Right atrium auricular region (tissue), 2 donors: ENCODE measurements at regions not wholly inside any gene's neighbourhood (a gene's known extent, or its start where the extent isn't known, plus 50 kb on each side); places are given as distances from the start of the nearest gene placed in this dataset.
"Not testable (repeated sequence)": the region's sequence is repeated elsewhere in the genome, so short reads cannot be mapped to it uniquely, and the experiment has no call there.

Experiments used
- DNase-seq: peaks from one replicate; pipeline ENCODE4 v3.0.0-alpha.2; 2019; ENCODE audit warnings: low spot score
- H3K27ac ChIP-seq, 2 donors: fragments of 200-600 bp; sonication (generic); 1 replicate in 1 of 2; 2 replicates in 1 of 2; pipeline ENCODE4 v1.5.1; 2016 to 2019
- H3K27me3 ChIP-seq, 2 donors: fragments of 200-600 bp; sonication (generic); one replicate each; pipeline versions ENCODE4 v1.5.1 to v1.6.0; 2017 to 2019
- H3K36me3 ChIP-seq: fragments of 200-600 bp; sonication (generic); one replicate; pipeline ENCODE4 v1.5.1; 2016
- H3K4me1 ChIP-seq, 2 donors: fragments of 200-600 bp; sonication (generic); one replicate each; pipeline versions ENCODE4 v1.5.1 to v1.6.0; 2017 to 2019
- H3K4me3 ChIP-seq, 2 donors: fragments of 200-600 bp; sonication (generic); 1 replicate in 1 of 2; 2 replicates in 1 of 2; pipeline ENCODE4 v1.5.1; 2017 to 2019; ENCODE audit warnings: mild to moderate bottlenecking in 1 of 2, moderate library complexity in 1 of 2
- H3K9me3 ChIP-seq, 2 donors: fragments of 200-600 bp; sonication (generic); one replicate each; pipeline ENCODE4 v1.5.1; 2019
- TF ChIP-seq, protein P1 (sequence below), 2 donors: fragments of 200-600 bp; sonication (generic); IDR thresholded peaks; one replicate each; pipeline ENCODE4 v1.5.1; 2019; ENCODE audit warnings: antibody characterized with exemption in 2 of 2

DNA sequence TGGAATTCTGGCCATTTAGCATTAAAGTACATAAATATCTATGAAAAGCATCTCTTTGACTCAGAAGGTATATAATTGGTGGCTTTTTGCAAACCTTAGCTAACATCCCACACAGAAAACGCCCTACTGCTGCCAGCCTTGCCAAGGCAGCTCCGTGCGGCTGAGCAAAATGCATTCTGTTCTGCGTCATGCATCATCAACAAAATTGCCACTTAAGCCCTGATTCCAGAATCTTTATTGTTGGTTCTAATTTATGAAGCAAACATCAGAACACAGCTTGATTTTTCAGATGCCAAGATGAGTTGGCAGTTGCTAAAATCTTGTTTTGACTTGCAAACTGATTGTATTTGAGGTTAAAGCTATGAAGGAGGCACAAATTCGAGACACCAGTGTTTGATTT is 314.9 kb upstream of the DEPDC1 start:
- Histone ChIP-seq H3K9me3 (no peaks in the 10 kb centered on the region), H3K27me3 (no peaks in the 10 kb centered on the region), H3K4me3 (no peak overlapping the region), H3K27ac (no peak overlapping the region), H3K4me1 (no peaks in the 10 kb centered on the region), H3K36me3 (no peaks in the 10 kb centered on the region)
- DNase-seq: no peak
- TF ChIP-seq, protein P1, sequence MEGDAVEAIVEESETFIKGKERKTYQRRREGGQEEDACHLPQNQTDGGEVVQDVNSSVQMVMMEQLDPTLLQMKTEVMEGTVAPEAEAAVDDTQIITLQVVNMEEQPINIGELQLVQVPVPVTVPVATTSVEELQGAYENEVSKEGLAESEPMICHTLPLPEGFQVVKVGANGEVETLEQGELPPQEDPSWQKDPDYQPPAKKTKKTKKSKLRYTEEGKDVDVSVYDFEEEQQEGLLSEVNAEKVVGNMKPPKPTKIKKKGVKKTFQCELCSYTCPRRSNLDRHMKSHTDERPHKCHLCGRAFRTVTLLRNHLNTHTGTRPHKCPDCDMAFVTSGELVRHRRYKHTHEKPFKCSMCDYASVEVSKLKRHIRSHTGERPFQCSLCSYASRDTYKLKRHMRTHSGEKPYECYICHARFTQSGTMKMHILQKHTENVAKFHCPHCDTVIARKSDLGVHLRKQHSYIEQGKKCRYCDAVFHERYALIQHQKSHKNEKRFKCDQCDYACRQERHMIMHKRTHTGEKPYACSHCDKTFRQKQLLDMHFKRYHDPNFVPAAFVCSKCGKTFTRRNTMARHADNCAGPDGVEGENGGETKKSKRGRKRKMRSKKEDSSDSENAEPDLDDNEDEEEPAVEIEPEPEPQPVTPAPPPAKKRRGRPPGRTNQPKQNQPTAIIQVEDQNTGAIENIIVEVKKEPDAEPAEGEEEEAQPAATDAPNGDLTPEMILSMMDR (IDR thresholded peaks at IDR 0.05): no peak

DNA sequence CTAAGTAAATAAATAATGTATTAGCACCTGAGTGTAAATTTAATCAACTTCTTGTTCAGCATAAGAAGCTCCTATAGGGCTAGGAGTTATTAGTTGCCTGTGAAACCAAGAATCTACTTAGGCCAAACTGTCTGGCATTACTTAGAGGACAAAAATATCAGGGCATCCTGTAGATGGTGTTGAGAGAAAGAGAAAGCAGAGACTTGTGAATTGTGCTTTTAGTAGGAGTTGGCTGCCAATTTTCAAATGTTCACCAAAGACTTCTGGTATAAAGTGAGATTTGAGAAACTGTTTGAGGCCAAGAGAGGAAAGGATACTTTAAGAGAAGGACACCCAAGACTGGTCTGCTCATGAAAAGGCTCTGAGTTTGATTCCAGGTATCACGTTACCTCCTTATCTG is 315.5 kb upstream of the DEPDC1 start:
- no peaks in the 10 kb centered on the region for H3K4me1 ChIP-seq
- no peak overlapping the region for H3K27ac ChIP-seq
- H3K27me3 ChIP-seq: no peaks in the 10 kb centered on the region
- H3K4me3 ChIP-seq: no peak overlapping the region
- H3K36me3 ChIP-seq: no peaks in the 10 kb centered on the region
- no peaks in the 10 kb centered on the region for H3K9me3 ChIP-seq
- no peak for DNase-seq
- TF ChIP-seq, protein P1 (IDR thresholded peaks at IDR 0.05): no peak

DNA sequence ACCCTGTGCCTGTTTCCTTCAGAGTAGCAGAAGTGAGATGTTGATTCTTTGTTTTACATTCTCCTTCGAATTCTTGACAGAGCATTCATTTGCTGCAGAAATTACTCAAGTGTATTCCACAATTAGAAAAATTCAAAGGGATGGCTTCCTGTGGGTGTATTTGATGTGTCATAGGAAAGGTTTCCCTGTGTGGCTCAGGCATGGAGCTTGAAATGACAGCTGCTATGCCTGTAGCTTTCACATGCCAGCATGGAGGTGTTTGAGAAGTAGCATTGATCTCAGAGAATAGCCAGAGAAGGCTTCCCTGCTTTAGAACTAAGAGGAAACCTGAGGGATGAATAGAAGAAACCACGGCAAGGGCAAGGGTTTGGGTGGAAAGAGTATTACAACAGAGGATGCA is 317.2 kb upstream of the DEPDC1 start:
- no peaks in the 10 kb centered on the region for H3K9me3 ChIP-seq
- no peak for DNase-seq
- H3K4me1 ChIP-seq: no peaks in the 10 kb centered on the region
- no peak overlapping the region for H3K4me3 ChIP-seq
- no peaks in the 10 kb centered on the region for H3K27me3 ChIP-seq
- H3K27ac ChIP-seq: no peak overlapping the region
- TF ChIP-seq, protein P1 (IDR thresholded peaks at IDR 0.05): no peak
- no peaks in the 10 kb centered on the region for H3K36me3 ChIP-seq

DNA sequence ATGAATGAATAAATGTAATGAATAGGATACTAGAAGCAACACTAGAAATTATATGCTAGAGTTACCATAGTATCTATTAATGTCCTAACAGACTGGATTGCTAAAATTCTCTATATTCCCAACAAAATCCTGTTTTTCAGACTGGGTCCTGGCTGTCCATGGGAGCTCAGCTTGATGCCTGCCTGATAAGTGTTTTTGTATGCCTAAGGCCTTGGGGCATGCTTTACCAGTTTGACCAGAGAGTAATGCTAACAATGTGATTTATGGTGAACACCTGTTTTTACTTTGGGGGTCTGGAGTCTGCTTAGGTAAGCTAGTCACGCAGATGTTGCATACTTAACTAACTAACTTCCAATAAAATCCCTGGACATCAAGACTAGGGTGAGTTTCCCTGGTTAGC is 318.8 kb upstream of the DEPDC1 start:
- H3K9me3 ChIP-seq: no peaks in the 10 kb centered on the region
- TF ChIP-seq, protein P1 (IDR thresholded peaks at IDR 0.05): no peak
- H3K27me3 ChIP-seq: no peaks in the 10 kb centered on the region
- no peak overlapping the region for H3K27ac ChIP-seq
- H3K4me1 ChIP-seq: no peaks in the 10 kb centered on the region
- H3K36me3 ChIP-seq: no peaks in the 10 kb centered on the region
- H3K4me3 ChIP-seq: no peak overlapping the region
- no peak for DNase-seq

DNA sequence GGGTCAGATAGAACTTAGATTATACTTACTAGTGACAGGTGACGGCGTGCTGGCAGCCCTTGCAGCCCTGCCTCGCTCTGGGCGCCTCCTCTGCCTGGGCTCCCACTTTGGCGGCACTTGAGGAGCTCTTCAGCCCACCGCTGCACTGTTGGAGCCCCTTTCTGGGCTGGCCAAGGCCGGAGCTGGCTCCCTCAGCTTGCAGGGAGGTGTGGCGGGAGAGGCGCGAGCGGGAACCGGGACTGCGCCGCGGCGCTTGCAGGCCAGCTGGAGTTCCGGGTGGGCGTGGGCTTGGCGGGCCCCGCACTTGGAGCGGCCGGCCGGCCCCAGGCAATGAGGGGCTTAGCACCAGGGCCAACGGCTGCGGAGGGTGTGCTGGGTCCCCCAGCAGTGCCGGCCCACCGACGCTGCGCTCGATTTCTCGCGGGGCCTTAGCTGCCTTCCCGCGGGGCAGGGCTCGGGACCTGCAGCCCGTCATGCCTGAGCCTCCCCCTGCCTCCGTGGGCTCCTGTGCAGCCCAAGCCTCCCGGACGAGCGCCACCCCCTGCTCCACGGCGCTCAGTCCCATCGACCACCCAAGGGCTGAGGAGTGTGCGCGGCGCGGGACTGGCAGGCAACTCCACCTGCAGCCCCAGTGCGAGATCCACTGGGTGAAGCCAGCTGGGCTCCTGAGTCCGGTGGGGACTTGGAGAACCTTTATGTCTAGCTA is 320.8 kb upstream of the DEPDC1 start:
- DNase-seq, H3K4me3 ChIP-seq, H3K9me3 ChIP-seq, H3K27ac ChIP-seq, H3K4me1 ChIP-seq, H3K36me3 ChIP-seq, H3K27me3 ChIP-seq: not testable (repeated sequence)

DNA sequence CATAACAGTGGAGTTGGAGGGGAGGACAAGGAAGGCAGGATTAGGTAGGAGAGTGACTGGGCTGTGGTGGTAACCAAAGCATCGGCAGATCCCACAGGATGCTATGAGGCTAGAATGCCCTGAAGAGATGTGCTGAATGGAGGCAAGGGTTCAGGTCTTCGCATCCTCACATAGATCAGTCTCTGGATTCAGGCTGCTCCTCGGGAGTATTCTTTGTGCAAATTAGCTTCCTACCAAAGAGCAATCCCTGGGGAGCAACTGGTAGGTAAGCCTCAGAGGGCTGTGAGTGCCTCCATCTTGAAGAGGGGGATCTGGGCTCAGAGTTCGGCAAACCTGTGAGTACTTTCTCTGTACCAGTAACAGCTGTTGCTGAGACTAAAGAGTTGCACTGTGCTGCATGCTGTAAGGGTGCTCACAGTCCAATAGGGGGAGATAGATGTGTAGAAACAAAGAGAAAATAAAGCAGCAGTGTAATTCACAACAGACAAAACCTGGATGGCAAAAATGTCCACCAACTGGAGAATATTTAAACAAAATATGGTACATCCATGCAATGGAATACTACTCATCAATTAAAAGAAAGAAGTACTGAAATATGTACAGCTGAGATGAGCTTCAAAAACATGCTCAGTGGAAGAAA is 322.4 kb upstream of the DEPDC1 start:
- no peaks in the 10 kb centered on the region for H3K27me3 ChIP-seq
- DNase-seq: no peak
- H3K4me3 ChIP-seq: no peak overlapping the region
- H3K27ac ChIP-seq: no peak overlapping the region
- H3K9me3 ChIP-seq: no peaks in the 10 kb centered on the region
- TF ChIP-seq, protein P1 (IDR thresholded peaks at IDR 0.05): peak in 1 of 2 donors; percentile 59
- no peaks in the 10 kb centered on the region for H3K36me3 ChIP-seq
- no peaks in the 10 kb centered on the region for H3K4me1 ChIP-seq
